ENCODE measurements at regions not wholly inside any gene's neighbourhood (a gene's known extent, or its start where the extent isn't known, plus 50 kb on each side); places are given as distances from the start of the nearest gene placed in this dataset.
A peak's percentile ranks its signal among the peaks of the same experiment; 100 is the strongest.

GRCh38 chr6:43971776-43972126 lies 155.5 kb downstream of the MRPL14 start:
- 0 out of 4 replicates have a peak, but pooled peaks of 1 of the 2 experiments have one; percentile 35 for TF ChIP-seq TBL1XR1 (IDR thresholded peaks at IDR 0.05; ENCODE audit: low read length in 2 of 2)
- TF ChIP-seq MED1 (CRISPR knock-in tag; IDR thresholded peaks at IDR 0.05; ENCODE audit: borderline replicate concordance) = no peak
- TF ChIP-seq E2F6 (IDR thresholded peaks at IDR 0.05; ENCODE audit: borderline replicate concordance in 1 of 2, extremely low read depth in 1 of 2, insufficient read depth in 1 of 2, insufficient read length in 1 of 2, low read depth in 1 of 2, low read length in 1 of 2, poor library complexity in 1 of 2, severe bottlenecking in 1 of 2) = no peak
- no peak for TF ChIP-seq POLR2A (conservative IDR thresholded peaks at IDR 0.05)
- no peak for TF ChIP-seq STAT5A (IDR thresholded peaks at IDR 0.05; ENCODE audit: borderline replicate concordance, low read length)
- no peak for TF ChIP-seq USF1 (CRISPR knock-in tag; IDR thresholded peaks at IDR 0.05)
- TF ChIP-seq BRF2 (IDR thresholded peaks at IDR 0.05; ENCODE audit: borderline replicate concordance, insufficient read depth, insufficient read length) = no peak
- no peak for TF ChIP-seq RAD51 (IDR thresholded peaks at IDR 0.05; ENCODE audit: borderline replicate concordance, low read depth)
- no peak for TF ChIP-seq CTCF (IDR thresholded peaks at IDR 0.05 in 2 of 3, conservative IDR thresholded peaks at IDR 0.05 in 1 of 3; ENCODE audit: insufficient read depth in 2 of 3, low read depth in 1 of 3, low read length in 3 of 3)
- no peak for TF ChIP-seq EZH2 (IDR thresholded peaks at IDR 0.05; ENCODE audit: borderline replicate concordance, low read depth, low read length)
- no peak for TF ChIP-seq FOXK1 (CRISPR knock-in tag; IDR thresholded peaks at IDR 0.05; ENCODE audit: borderline replicate concordance)
- TF ChIP-seq TRIM25 (IDR thresholded peaks at IDR 0.05; ENCODE audit: borderline replicate concordance) = no peak
- TF ChIP-seq HDAC6 (IDR thresholded peaks at IDR 0.05; ENCODE audit: low read depth, low read length) = no peak

All from K562 (cell line).